Activated T-cell treated with anti-CD3 and anti-CD28 coated beads for 24 hours (primary cell): ENCODE measurements at regions not wholly inside any gene's neighbourhood (a gene's known extent, or its start where the extent isn't known, plus 50 kb on each side); places are given as distances from the start of the nearest gene placed in this dataset.
A peak's percentile ranks its signal among the peaks of the same experiment; 100 is the strongest.

Experiments
- DNase-seq: peaks from one replicate; pipeline ENCODE4 v3.0.0-alpha.2; 2020; ENCODE audit warnings: low read depth

GRCh38 chr1:5522531-5523145 is 469.6 kb downstream of the NPHP4 start:
- DNase-seq: no peak

DNA sequence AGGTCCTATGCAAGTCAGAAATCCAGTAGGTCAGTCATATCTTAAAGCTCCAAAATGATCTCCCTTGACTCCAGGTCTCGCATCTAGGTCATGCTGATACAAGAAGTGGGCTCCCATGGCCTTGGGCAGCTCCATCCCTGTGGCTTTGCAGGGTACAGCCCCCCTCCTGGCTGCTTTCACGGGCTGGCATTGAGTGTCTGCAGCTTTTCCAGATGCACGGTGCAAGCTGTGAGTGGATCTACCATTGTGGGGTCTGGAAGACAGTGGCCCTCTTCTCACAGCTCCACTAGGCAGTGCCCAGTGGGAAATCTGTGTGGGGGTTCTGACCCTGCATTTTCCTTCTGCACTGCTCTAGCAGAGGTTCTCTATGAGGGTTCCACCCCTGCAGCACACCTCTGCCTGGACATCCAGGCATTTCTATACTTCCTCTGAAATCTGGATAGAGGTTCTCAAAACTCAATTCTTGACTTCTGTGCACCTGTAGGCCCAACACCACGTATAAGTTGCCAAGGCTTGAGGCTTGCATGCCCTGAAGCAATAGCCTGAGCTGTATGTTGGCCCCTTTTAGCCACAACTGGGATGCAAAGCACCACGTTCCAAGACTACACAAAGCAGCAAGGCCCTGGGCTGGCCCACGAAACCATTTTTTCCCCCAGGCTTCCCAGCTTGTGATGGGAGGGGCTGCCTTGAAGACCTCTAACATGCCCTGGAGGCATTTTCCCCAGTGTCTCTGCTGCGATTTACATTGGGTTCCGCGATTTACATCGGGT is 472.7 kb downstream of the NPHP4 start:
- DNase-seq: no peak

- DNase-seq: no peak
Measured at GRCh38 chr1:5516756-5517155, 475.5 kb downstream of the NPHP4 start.

DNA sequence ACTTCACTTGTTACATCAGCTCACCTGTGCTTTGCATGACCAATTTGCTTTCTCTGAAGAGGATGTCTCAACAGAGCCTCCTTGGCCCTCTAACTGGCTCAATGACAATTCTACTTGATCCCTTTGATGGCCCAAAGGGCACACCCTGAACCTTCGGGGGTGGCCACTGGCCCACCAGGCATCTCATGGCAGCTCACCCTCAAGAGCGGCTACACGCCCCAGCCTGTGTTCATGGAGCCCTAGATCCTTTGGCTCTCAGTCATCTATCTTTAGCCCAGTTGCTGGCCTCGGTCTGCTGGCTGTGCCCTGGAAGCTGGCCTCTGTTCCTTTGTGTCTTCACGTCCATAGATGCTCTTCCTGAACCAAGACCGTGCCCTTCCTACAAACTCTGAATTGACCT is 476.7 kb downstream of the NPHP4 start:
- no peak for DNase-seq

GRCh38 chr1:5514527-5515183 is 477.6 kb downstream of the NPHP4 start:
- peak; percentile 63 for DNase-seq

DNA sequence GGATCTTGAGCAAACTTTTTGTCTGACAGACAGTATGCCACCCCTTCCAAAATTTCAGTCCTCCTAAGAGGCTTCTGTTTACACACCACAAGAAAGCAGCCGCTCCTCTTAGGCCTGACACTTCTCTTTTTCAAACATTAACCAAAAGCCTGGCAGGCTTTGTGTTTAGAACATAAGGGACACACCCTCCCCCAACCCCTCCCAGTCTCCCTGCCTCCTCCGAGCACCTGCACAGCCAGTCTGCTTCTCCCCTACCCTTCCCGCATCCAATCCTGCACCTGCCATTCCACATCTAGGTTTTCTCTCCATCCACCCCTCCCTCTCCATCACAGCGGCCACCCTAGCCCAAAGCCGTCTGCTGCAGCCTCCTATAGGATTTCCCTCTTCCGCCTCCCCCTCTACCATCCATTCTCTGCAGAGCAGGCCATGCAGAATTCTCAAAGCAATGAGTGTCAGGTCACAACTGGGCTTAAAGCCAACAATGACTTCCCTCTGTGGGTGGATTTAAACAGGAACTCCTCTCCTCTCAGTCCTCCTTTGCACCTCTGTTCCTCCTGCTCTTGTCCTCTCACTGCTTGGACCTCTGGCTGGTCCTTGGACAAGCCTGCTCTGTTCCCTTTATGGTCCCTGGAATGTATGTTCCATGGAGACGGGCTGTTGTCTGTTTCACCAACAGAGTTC is 478.2 kb downstream of the NPHP4 start:
- no peak for DNase-seq

GRCh38 chr1:5513179-5513578 is 479.0 kb downstream of the NPHP4 start:
- DNase-seq: no peak

- DNase-seq: no peak
Measured at GRCh38 chr1:5511381-5512097, 480.7 kb downstream of the NPHP4 start.

DNA sequence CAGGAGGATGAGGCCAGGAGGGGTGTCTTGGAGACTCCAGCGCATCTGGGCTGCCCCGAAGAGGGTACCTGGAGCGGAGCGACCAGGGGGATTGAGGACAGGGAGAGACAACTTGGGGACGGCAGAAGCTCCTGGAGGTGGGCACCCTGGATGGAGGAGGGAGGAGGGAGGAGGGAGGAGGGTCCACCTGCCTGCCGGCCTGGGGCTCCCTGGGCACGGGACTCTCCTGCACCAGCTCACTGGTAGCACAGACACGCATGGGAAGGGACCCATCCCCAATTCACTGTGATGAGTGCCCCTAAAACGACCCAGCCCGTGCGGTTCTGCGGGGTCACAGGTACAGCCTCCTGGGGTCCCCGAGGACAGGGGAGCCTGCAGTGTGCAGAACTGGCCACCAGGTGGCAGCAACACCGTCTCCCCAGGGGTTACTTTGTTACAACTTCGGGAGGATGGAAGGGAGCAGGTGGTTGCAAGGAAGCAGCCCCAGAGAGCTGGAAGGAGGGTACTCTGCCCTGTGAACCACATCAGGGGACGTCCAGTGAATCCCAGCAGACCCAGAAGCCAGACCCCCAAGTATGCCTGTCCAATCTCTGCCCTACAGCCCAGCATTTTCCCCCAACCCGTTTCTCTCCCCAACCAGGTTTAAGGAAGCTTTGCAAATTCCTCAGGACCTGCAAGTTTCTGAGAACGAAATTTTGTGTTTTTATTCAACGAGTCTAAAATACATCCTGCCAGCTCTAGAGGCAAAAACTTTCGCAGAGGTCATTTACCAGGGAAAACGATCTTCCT is 482.4 kb downstream of the NPHP4 start:
- peak; percentile 64 for DNase-seq

- DNase-seq: no peak
Measured at GRCh38 chr1:5508669-5509330, 483.4 kb downstream of the NPHP4 start.

DNA sequence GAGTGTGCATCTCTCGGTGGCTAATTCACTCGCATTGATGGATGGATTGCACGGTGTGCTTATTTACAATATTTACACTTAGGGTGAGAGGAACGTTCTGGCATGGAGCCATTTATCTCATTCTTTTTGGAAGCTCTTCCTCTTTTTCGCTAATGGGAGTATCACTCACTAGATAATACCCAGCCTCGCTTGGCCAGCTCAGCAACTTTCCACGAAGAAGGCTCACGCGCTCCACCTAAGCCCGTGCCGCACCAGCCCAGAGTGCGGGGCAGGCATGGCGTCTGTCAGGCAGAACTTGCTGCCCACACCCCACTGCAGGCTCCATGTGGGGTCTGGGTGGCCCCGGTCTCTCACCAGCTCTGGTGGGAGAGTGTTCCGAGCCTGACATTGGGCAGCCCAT is 484.9 kb downstream of the NPHP4 start:
- DNase-seq: no peak

DNA sequence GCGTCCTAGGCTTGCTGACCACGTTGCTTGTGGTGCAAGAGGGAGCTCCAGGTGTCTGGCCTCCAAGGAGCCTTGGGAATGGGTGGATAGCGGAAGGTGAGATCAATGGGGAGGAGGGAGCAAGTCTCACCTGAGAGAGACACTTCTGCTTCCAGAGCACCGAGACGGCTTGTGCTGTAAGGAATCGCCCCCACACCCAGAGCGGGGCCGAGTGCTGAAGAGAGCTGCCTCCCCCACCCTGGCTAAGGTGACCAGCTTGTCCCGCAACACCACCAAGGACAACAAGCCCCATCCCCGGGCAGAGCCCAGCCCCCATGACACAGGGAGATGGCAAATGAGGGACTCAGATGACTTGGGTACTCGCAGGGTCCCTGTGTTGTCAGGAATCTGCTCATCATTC is 485.6 kb downstream of the NPHP4 start:
- no peak for DNase-seq

DNA sequence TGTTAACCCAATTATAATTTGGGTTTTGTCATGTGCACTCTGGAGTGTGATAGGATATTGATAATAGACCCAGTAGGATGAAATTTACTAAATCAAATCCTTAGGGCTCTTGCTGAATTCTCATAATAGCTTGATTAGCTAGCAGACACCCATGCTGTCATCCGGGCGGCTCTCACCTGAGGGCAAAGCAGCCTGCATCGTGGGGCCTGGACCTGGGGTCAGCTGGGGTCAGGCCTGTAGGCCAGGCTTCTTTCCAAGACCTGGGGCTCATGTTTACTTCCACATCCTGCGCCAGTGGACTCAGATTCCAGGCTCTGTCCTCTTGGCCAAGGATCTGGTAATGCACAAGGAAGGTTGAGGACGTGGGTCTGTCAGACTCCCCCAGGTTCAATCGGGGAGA is 486.3 kb downstream of the NPHP4 start:
- no peak for DNase-seq

- no peak for DNase-seq
Measured at GRCh38 chr1:5504364-5504740, 487.9 kb downstream of the NPHP4 start.

GRCh38 chr1:5503556-5504363 is 488.5 kb downstream of the NPHP4 start:
- DNase-seq: no peak

DNA sequence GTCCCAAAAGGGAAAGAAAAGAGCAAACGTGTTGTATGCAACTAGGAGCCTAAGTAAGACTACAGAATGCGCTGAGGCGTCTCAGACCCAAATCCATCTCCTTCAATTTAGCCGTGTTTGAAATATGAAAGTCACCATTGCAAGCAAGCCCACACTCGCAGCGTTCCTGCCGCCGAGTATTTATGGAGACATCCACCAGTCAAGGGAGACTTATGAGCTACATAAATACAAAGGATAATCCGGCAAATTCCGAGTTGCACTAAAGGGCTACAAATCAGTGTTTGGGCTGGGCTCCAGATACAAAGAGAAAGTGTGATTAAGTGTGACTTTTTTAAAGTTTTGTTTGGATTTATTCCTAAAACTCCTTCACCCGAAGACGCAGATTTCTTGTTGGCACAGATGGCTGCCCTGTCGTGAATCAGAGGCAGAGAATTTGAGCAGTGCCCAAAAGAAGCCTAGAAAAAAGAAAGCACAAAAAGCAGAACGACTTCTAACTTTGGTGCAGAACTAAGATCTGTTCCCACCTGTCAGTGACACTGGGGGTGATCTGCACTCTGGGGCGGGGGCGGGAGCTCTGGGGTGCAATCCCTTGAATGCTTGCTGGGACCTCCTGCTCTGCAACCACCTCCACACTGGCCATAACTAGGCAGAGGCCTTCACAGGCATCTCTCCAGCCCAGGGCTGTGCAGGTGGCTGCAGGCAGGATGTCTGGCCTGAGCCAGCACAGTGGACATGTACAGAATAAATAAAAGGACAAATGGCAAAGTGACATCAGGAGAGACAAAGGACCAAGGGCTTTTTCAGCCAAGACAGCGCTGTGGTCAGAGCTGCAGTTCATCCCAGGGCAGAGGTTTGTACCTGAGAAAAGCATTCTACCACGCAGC is 489.7 kb downstream of the NPHP4 start:
- no peak for DNase-seq

DNA sequence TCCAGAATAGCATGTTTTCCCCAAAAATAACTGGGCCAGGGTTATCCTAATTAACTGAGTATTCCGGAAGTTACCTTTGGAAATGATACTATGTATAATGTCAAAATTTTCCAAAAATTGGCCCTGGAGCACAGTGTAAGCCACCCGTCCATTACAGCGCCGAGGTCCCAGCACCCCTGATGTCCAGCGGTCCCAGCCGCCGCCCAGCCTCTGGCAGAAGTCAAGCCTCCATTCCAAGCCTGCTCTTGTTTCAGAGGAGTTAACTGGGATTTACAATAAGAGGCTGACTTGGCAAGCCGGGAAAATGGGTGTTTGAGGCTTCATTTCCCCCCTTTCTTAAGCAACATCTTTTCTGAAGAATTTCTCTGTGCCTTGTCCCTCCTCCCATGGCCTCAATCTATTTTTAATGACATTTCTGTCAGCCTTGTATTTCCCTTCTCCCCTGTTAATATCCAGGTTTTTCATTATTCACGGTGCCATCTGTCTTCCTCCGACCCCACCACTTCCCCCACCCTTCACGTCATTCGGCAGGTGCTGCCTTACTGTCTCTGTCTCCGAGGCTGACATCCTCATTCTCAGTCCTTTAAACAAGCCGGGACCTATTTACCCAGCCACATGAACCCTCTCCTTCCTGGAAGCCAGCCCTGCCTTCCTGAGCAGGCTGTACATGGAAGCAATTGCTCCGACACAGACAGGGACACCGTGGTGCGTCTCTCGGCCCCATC is 490.9 kb downstream of the NPHP4 start:
- DNase-seq: no peak

DNA sequence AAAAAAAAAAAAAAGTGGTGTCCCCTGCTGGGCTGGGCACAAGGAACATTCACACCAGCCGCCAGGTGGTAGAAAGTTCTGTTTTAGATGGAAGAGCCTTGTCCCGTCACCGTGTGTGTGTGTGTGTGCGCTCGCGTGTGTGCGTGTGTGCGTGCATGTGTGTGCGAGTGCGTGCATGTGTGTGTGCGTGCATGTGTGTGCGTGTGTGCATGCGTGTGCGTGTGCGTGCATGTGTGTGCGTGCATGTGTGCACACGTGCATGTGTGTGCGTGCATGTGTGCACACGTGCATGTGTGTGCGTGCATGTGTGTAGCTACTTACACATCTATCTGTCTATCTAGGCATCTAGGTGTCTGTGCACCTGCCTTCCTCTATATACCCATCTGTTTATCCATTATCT is 491.7 kb downstream of the NPHP4 start:
- DNase-seq: no peak
